ENCODE measurements at regions not wholly inside any gene's neighbourhood (a gene's known extent, or its start where the extent isn't known, plus 50 kb on each side); places are given as distances from the start of the nearest gene placed in this dataset.
A peak's percentile ranks its signal among the peaks of the same experiment; 100 is the strongest.

GRCh38 chr4:184328022-184328736 lies 110.5 kb upstream of the ENPP6 start:
- H3K27ac Mint-ChIP-seq, result peak overlapping the region; percentile 80
- no peaks in the 10 kb centered on the region for H3K27me3 Mint-ChIP-seq
- peaks cover 31% of the 10 kb centered on the region for H3K4me1 Mint-ChIP-seq (ENCODE audit: unreplicated experiment)
- no peak for TF ChIP-seq CTCF (conservative IDR thresholded peaks at IDR 0.05)
- DNase-seq (ENCODE audit: extremely low spot score, unreplicated experiment), result no peak
- no peaks in the 10 kb centered on the region for H3K36me3 Mint-ChIP-seq
- H3K4me3 Mint-ChIP-seq, result no peak overlapping the region
- peaks cover 5% of the 10 kb centered on the region for H3K9me3 Mint-ChIP-seq

GRCh38 chr4:184324939-184325477 lies 107.3 kb upstream of the ENPP6 start:
- DNase-seq (ENCODE audit: extremely low spot score, unreplicated experiment), result no peak
- Mint-ChIP-seq H3K4me3 (no peak overlapping the region), H3K36me3 (no peaks in the 10 kb centered on the region), H3K4me1 (ENCODE audit: unreplicated experiment) (peaks cover 16% of the 10 kb centered on the region), H3K27me3 (no peaks in the 10 kb centered on the region), H3K9me3 (peaks cover 5% of the 10 kb centered on the region), H3K27ac (no peak overlapping the region)
- no peak for TF ChIP-seq CTCF (conservative IDR thresholded peaks at IDR 0.05)

- H3K4me3 Mint-ChIP-seq, result no peak overlapping the region
- no peak for DNase-seq (ENCODE audit: extremely low spot score, unreplicated experiment)
- no peaks in the 10 kb centered on the region for H3K9me3 Mint-ChIP-seq
- no peak for TF ChIP-seq CTCF (conservative IDR thresholded peaks at IDR 0.05)
- H3K27ac Mint-ChIP-seq, result no peak overlapping the region
- H3K36me3 Mint-ChIP-seq, result no peaks in the 10 kb centered on the region
- peaks cover under 1% of the 10 kb centered on the region for H3K4me1 Mint-ChIP-seq (ENCODE audit: unreplicated experiment)
- H3K27me3 Mint-ChIP-seq, result no peaks in the 10 kb centered on the region
Measured at GRCh38 chr4:184322328-184323025, 104.8 kb upstream of the ENPP6 start.

GRCh38 chr4:184320631-184321030 lies 103.0 kb upstream of the ENPP6 start:
- H3K9me3 Mint-ChIP-seq, result no peaks in the 10 kb centered on the region
- H3K27me3 Mint-ChIP-seq, result no peaks in the 10 kb centered on the region
- no peak for TF ChIP-seq CTCF (conservative IDR thresholded peaks at IDR 0.05)
- H3K4me1 Mint-ChIP-seq (ENCODE audit: unreplicated experiment), result no peaks in the 10 kb centered on the region
- no peak overlapping the region for H3K4me3 Mint-ChIP-seq
- no peaks in the 10 kb centered on the region for H3K36me3 Mint-ChIP-seq
- no peak overlapping the region for H3K27ac Mint-ChIP-seq
- DNase-seq (ENCODE audit: extremely low spot score, unreplicated experiment), result no peak

- Mint-ChIP-seq H3K27ac (no peak overlapping the region), H3K4me1 (ENCODE audit: unreplicated experiment) (no peaks in the 10 kb centered on the region), H3K4me3 (no peak overlapping the region), H3K36me3 (no peaks in the 10 kb centered on the region), H3K9me3 (no peaks in the 10 kb centered on the region), H3K27me3 (no peaks in the 10 kb centered on the region)
- no peak for TF ChIP-seq CTCF (conservative IDR thresholded peaks at IDR 0.05)
- no peak for DNase-seq (ENCODE audit: extremely low spot score, unreplicated experiment)
Measured at GRCh38 chr4:184318852-184319251, 101.2 kb upstream of the ENPP6 start.

All from type B pancreatic cell (in vitro differentiated cells).